HEK293T (cell line): ENCODE measurements at regions not wholly inside any gene's neighbourhood (a gene's known extent, or its start where the extent isn't known, plus 50 kb on each side); places are given as distances from the start of the nearest gene placed in this dataset.

ENCODE experiments used
- CTCF ChIA-PET: fragments of 350-600 bp; formaldehyde crosslinking; extraction: SDS; loops from one replicate; lab custom pipeline; 2021; ENCODE audit warnings: antibody characterized with exemption, inconsistent platforms; lab: Yijun Ruan, JAX
- POLR2A ChIA-PET: fragments of 350-600 bp; formaldehyde crosslinking; extraction: SDS; loops from one replicate; lab custom pipeline; 2020; ENCODE audit warnings: antibody characterized with exemption, inconsistent platforms; lab: Yijun Ruan, JAX
- DNase-seq: peaks from one replicate; pipeline ENCODE4 v3.0.0; 2012; ENCODE audit warnings: mixed read lengths; ENCODE audit errors: extremely low spot score
- ARNT ChIP-seq: fragments of 450-650 bp; IDR thresholded peaks from 2 replicates; pipeline ENCODE4 v1.6.1; 2017; ENCODE audit warnings: mild to moderate bottlenecking
- BHLHE40 ChIP-seq: fragments of 450-650 bp; IDR thresholded peaks from 2 replicates; pipeline ENCODE4 v1.6.1; 2016; ENCODE audit warnings: mild to moderate bottlenecking, moderate library complexity, borderline replicate concordance
- CTBP1 ChIP-seq: fragments of 450-650 bp; IDR thresholded peaks from 2 replicates; pipeline ENCODE4 v1.6.1; 2016; ENCODE audit warnings: borderline replicate concordance
- ELF4 ChIP-seq: fragments of 450-650 bp; IDR thresholded peaks from 2 replicates; pipeline ENCODE4 v1.6.1; 2017; ENCODE audit warnings: antibody characterized with exemption
- FOXA1 ChIP-seq: fragments of 450-650 bp; IDR thresholded peaks from 2 replicates; pipeline ENCODE4 v1.6.1; 2016; ENCODE audit warnings: mild to moderate bottlenecking
- FOXK2 ChIP-seq: fragments of 450-650 bp; IDR thresholded peaks from 2 replicates; pipeline ENCODE4 v1.6.1; 2016; ENCODE audit warnings: mild to moderate bottlenecking
- FOXM1 ChIP-seq: fragments of 450-650 bp; IDR thresholded peaks from 2 replicates; pipeline ENCODE4 v1.6.1; 2017; ENCODE audit warnings: mild to moderate bottlenecking, borderline replicate concordance
- HDGF ChIP-seq: fragments of 450-650 bp; IDR thresholded peaks from 2 replicates; pipeline ENCODE4 v1.6.1; 2017; ENCODE audit warnings: antibody characterized with exemption, borderline replicate concordance
- L3MBTL2 ChIP-seq: fragments of 450-650 bp; conservative IDR thresholded peaks from 2 replicates; pipeline ENCODE4 v1.6.1; 2016; ENCODE audit warnings: mild to moderate bottlenecking
- LEF1 ChIP-seq: fragments of 450-650 bp; IDR thresholded peaks from 2 replicates; pipeline ENCODE4 v1.6.1; 2017; ENCODE audit warnings: mild to moderate bottlenecking, borderline replicate concordance
- NFRKB ChIP-seq: fragments of 450-650 bp; IDR thresholded peaks from 2 replicates; pipeline ENCODE4 v1.6.1; 2016; ENCODE audit warnings: mild to moderate bottlenecking, moderate library complexity
- PKNOX1 ChIP-seq: fragments of 450-650 bp; IDR thresholded peaks from 2 replicates; pipeline ENCODE4 v1.6.1; 2016
- SP1 ChIP-seq: fragments of 450-650 bp; IDR thresholded peaks from 2 replicates; pipeline ENCODE4 v1.6.1; 2017
- SUZ12 ChIP-seq: fragments of 450-650 bp; IDR thresholded peaks from 2 replicates; pipeline ENCODE4 v1.6.1; 2016; ENCODE audit warnings: mild to moderate bottlenecking
- TARDBP ChIP-seq: fragments of 450-650 bp; IDR thresholded peaks from 2 replicates; pipeline ENCODE4 v1.6.1; 2016
- ZNF384 ChIP-seq: fragments of 450-650 bp; IDR thresholded peaks from 2 replicates; pipeline ENCODE4 v1.6.1; 2016

- DNase-seq, result no peak
- TF ChIP-seq L3MBTL2 (no peak), CTBP1 (no peak)
- CTCF ChIA-PET, result interaction anchor here (0.8 kb wide), 1 partner anchor 433 kb away, joined by 3 read pairs; no protein-coding TSS in a partner anchor
- POLR2A ChIA-PET, result no interaction called here
These were observed 427.1 kb downstream of the CD83 start for GRCh38 chr6:14544666-14545065.

GRCh38 chr6:14545496-14545895 is 427.9 kb downstream of the CD83 start:
- ChIA-PET POLR2A (no interaction called here), CTCF (no interaction called here)
- TF ChIP-seq SUZ12 (no peak), FOXK2 (no peak), L3MBTL2 (no peak), PKNOX1 (no peak), ARNT (no peak), BHLHE40 (no peak), HDGF (no peak), TARDBP (no peak)
- no peak for DNase-seq

GRCh38 chr6:14546036-14546435 is 428.5 kb downstream of the CD83 start:
- no peak for DNase-seq
- ChIA-PET CTCF (no interaction called here), POLR2A (no interaction called here)
- TF ChIP-seq ZNF384 (no peak), SP1 (no peak), L3MBTL2 (no peak), BHLHE40 (no peak), HDGF (no peak), FOXK2 (no peak), FOXA1 (no peak), CTBP1 (no peak), SUZ12 (no peak), ARNT (no peak), LEF1 (no peak), FOXM1 (no peak), TARDBP (no peak), NFRKB (no peak), PKNOX1 (no peak), ELF4 (no peak)

- ChIA-PET POLR2A (no interaction called here), CTCF (no interaction called here)
- TF ChIP-seq ARNT (no peak), PKNOX1 (no peak), CTBP1 (no peak), HDGF (no peak), LEF1 (no peak), TARDBP (no peak), FOXM1 (no peak), L3MBTL2 (no peak), NFRKB (no peak), FOXA1 (no peak), SUZ12 (no peak), ZNF384 (no peak), ELF4 (no peak), BHLHE40 (no peak), FOXK2 (no peak), SP1 (no peak)
- DNase-seq, result no peak
These were observed 429.9 kb downstream of the CD83 start for GRCh38 chr6:14547284-14547998.

GRCh38 chr6:14549304-14549770 is 431.8 kb downstream of the CD83 start:
- TF ChIP-seq BHLHE40, result no peak
- no peak for TF ChIP-seq NFRKB
- no peak for TF ChIP-seq TARDBP
- no peak for TF ChIP-seq FOXK2
- TF ChIP-seq SUZ12, result no peak
- no peak for TF ChIP-seq LEF1
- no peak for TF ChIP-seq L3MBTL2
- TF ChIP-seq ARNT, result no peak
- TF ChIP-seq PKNOX1, result no peak
- TF ChIP-seq CTBP1, result no peak
- no peak for TF ChIP-seq HDGF
- TF ChIP-seq ZNF384, result no peak
- POLR2A ChIA-PET, result no interaction called here
- no peak for DNase-seq
- CTCF ChIA-PET, result no interaction called here

GRCh38 chr6:14549871-14550270 is 432.3 kb downstream of the CD83 start:
- DNase-seq, result no peak
- POLR2A ChIA-PET, result no interaction called here
- TF ChIP-seq PKNOX1 (no peak), HDGF (no peak), LEF1 (no peak), NFRKB (no peak), SUZ12 (no peak), CTBP1 (no peak), BHLHE40 (no peak), TARDBP (no peak), FOXK2 (no peak), FOXA1 (no peak), ARNT (no peak), SP1 (no peak), ZNF384 (no peak), L3MBTL2 (no peak), ELF4 (no peak), FOXM1 (no peak)
- CTCF ChIA-PET, result no interaction called here
